ENCODE measurements at regions not wholly inside any gene's neighbourhood (a gene's known extent, or its start where the extent isn't known, plus 50 kb on each side); places are given as distances from the start of the nearest gene placed in this dataset.

DNA sequence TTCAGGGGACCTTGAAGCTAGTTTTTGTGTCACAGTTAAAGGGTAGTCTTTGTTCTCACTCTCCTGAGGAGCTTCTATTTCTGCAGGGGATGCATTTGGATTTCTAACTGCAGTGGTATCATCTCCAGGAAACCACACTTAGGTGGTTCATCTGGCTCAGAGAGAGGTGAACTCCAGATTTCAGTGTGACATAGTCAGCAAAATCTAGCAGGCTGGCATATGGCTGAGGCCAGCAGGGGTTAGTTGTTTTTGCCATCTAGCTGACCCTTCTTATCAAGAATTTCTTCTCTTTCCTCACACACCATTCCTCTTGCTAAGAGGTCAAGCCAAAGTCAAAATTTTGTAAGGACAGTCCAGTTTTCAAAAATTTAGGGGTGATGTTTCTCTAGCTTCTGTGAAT lies 248.2 kb downstream of the REEP3 start:
- Histone ChIP-seq H3K36me3 (replicated peaks) (no peaks in the 10 kb centered on the region), H3K27ac (no peak overlapping the region), H3K27me3 (replicated peaks) (no peaks in the 10 kb centered on the region), H3K4me3 (ENCODE audit: low read depth, low read length) (no peak overlapping the region)
- in situ Hi-C loops (cut with HindIII; ENCODE audit: low pct_ligation_motif_present, low sequenced_read_pairs): no loop called here
- no peak for DNase-seq
- TF ChIP-seq, protein P1, sequence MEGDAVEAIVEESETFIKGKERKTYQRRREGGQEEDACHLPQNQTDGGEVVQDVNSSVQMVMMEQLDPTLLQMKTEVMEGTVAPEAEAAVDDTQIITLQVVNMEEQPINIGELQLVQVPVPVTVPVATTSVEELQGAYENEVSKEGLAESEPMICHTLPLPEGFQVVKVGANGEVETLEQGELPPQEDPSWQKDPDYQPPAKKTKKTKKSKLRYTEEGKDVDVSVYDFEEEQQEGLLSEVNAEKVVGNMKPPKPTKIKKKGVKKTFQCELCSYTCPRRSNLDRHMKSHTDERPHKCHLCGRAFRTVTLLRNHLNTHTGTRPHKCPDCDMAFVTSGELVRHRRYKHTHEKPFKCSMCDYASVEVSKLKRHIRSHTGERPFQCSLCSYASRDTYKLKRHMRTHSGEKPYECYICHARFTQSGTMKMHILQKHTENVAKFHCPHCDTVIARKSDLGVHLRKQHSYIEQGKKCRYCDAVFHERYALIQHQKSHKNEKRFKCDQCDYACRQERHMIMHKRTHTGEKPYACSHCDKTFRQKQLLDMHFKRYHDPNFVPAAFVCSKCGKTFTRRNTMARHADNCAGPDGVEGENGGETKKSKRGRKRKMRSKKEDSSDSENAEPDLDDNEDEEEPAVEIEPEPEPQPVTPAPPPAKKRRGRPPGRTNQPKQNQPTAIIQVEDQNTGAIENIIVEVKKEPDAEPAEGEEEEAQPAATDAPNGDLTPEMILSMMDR (IDR thresholded peaks at IDR 0.05; ENCODE audit: low read depth, low read length, missing control alignments): no peak

- Histone ChIP-seq H3K36me3 (replicated peaks) (no peaks in the 10 kb centered on the region), H3K4me3 (ENCODE audit: low read depth, low read length) (no peak overlapping the region), H3K27me3 (replicated peaks) (no peaks in the 10 kb centered on the region), H3K27ac (no peak overlapping the region)
- in situ Hi-C loops (cut with HindIII; ENCODE audit: low pct_ligation_motif_present, low sequenced_read_pairs): no loop called here
- DNase-seq: no peak
- TF ChIP-seq, protein P1 (IDR thresholded peaks at IDR 0.05; ENCODE audit: low read depth, low read length, missing control alignments): no peak
Observed at GRCh38 chr10:63770523-63770922, 249.3 kb downstream of the REEP3 start.

DNA sequence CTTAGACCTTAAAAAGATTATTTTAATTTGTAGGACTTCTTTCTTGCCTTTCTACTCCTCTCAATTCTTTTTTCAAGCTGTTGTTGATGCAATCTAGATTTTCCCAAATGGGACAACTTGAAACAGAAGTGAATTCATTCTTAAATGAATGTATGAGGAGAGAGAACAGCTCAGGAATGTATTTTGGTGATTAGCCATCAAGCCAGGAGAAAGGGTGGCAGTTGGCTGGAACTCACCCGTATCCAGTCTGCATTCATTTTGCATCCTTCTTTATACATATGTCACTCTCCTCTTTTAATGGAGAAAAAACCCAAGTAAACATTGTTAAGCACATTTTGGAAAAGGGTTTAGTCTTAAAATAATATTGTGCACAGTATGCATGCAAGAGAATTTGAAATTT lies 251.3 kb downstream of the REEP3 start:
- TF ChIP-seq, protein P1 (IDR thresholded peaks at IDR 0.05; ENCODE audit: low read depth, low read length, missing control alignments): no peak
- no peaks in the 10 kb centered on the region for H3K27me3 ChIP-seq (replicated peaks)
- in situ Hi-C loops (cut with HindIII; ENCODE audit: low pct_ligation_motif_present, low sequenced_read_pairs): no loop called here
- no peak overlapping the region for H3K4me3 ChIP-seq (ENCODE audit: low read depth, low read length)
- no peak for DNase-seq
- no peaks in the 10 kb centered on the region for H3K36me3 ChIP-seq (replicated peaks)
- H3K27ac ChIP-seq: no peak overlapping the region

GRCh38 chr10:63773106-63773505 lies 251.9 kb downstream of the REEP3 start:
- in situ Hi-C loops (cut with HindIII; ENCODE audit: low pct_ligation_motif_present, low sequenced_read_pairs): no loop called here

GRCh38 chr10:63773962-63774361 lies 252.8 kb downstream of the REEP3 start:
- H3K27me3 ChIP-seq (replicated peaks): no peaks in the 10 kb centered on the region
- H3K4me3 ChIP-seq (ENCODE audit: low read depth, low read length): no peak overlapping the region
- TF ChIP-seq, protein P1 (IDR thresholded peaks at IDR 0.05; ENCODE audit: low read depth, low read length, missing control alignments): no peak
- DNase-seq: no peak
- no peak overlapping the region for H3K27ac ChIP-seq
- in situ Hi-C loops (cut with HindIII; ENCODE audit: low pct_ligation_motif_present, low sequenced_read_pairs): no loop called here
- no peaks in the 10 kb centered on the region for H3K36me3 ChIP-seq (replicated peaks)

More at GRCh38 chr10:63773106-63773505, 251.9 kb downstream of the REEP3 start:
- Histone ChIP-seq H3K27me3 (replicated peaks) (no peaks in the 10 kb centered on the region), H3K36me3 (replicated peaks) (no peaks in the 10 kb centered on the region), H3K27ac (no peak overlapping the region), H3K4me3 (ENCODE audit: low read depth, low read length) (no peak overlapping the region)
- DNase-seq: no peak
- TF ChIP-seq, protein P1 (IDR thresholded peaks at IDR 0.05; ENCODE audit: low read depth, low read length, missing control alignments): no peak

DNA sequence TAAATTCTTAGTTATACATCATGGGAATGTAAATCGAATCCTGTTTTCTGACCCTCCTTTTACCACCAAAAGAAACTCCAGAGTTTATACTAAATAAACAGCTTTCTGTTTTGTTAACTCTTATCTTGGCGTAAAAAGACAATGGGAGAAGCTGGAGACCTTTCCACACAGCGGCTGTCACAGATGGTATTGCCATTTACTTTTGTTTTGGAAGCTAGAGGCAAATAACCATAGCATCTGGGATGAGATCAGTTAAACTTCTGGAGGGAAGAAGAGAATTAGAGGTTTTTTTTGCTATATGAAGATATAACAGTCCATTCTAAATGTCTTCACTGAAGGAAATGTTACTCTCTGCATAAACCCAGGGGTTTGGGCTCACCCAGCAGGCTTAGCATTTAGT lies 258.9 kb downstream of the REEP3 start:
- in situ Hi-C loops (cut with HindIII; ENCODE audit: low pct_ligation_motif_present, low sequenced_read_pairs): no loop called here
- TF ChIP-seq, protein P1 (IDR thresholded peaks at IDR 0.05; ENCODE audit: low read depth, low read length, missing control alignments): no peak
- no peak for DNase-seq
- H3K27me3 ChIP-seq (replicated peaks): no peaks in the 10 kb centered on the region
- no peaks in the 10 kb centered on the region for H3K36me3 ChIP-seq (replicated peaks)
- no peak overlapping the region for H3K27ac ChIP-seq
- no peak overlapping the region for H3K4me3 ChIP-seq (ENCODE audit: low read depth, low read length)
